Activated naive CD4-positive, alpha-beta T cell treated with anti-CD3 and anti-CD28 coated beads, Interleukin-2, amount 50 U/mL, for 72 hours (primary cell): ENCODE measurements at regions not wholly inside any gene's neighbourhood (a gene's known extent, or its start where the extent isn't known, plus 50 kb on each side); places are given as distances from the start of the nearest gene placed in this dataset.
"Not testable (repeated sequence)": the region's sequence is repeated elsewhere in the genome, so short reads cannot be mapped to it uniquely, and the experiment has no call there.

ENCODE experiments used
- ATAC-seq, 2 donors: fragments of 150-1000 bp; cut with Tn5 transposase; 2 replicates each; pipeline ENCODE4 v1.10.0; 2021; ENCODE audit warnings: mild to moderate bottlenecking in 2 of 2, moderate library complexity in 2 of 2
- DNase-seq, 2 donors: peaks; one replicate each; pipeline ENCODE4 v3.0.0; 2021 to 2022; ENCODE audit warnings: low spot score in 2 of 2
- H3K27ac Mint-ChIP-seq, 2 donors: one replicate each; pipeline ENCODE4 v1.8.0; 2022; ENCODE audit warnings: mild to moderate bottlenecking in 2 of 2, mixed read lengths in 2 of 2
- H3K36me3 Mint-ChIP-seq, 2 donors: one replicate each; pipeline ENCODE4 v1.8.0; 2022; ENCODE audit warnings: mixed read lengths in 2 of 2
- H3K9me3 Mint-ChIP-seq, 2 donors: one replicate each; pipeline ENCODE4 v1.8.0; 2022; ENCODE audit warnings: mixed read lengths in 2 of 2

DNA sequence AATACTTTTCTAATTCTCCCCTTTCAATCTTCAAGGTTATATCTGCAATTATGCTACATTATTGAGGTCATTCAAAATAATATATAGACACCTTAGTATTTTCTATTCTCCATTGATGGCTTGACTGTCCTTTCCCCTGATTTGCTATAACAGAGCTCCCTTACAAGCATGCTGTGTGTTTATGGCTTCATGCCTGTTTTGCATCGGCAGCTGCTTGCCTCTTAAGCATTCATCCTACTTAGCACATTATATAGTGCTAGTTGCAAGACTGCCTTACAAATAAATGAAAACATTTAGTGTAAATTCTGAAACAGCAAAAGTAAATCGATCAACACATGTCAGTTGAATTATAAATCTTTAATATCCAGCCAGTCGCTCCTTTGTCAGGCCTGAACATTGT, 476.2 kb upstream of the POU3F2 start:
- no peaks in the 10 kb centered on the region for H3K36me3 Mint-ChIP-seq
- no peak overlapping the region for H3K27ac Mint-ChIP-seq
- DNase-seq (no peak), ATAC-seq (no peak)
- peaks cover 5 to 6% of the 10 kb centered on the region in 2 donors for H3K9me3 Mint-ChIP-seq

DNA sequence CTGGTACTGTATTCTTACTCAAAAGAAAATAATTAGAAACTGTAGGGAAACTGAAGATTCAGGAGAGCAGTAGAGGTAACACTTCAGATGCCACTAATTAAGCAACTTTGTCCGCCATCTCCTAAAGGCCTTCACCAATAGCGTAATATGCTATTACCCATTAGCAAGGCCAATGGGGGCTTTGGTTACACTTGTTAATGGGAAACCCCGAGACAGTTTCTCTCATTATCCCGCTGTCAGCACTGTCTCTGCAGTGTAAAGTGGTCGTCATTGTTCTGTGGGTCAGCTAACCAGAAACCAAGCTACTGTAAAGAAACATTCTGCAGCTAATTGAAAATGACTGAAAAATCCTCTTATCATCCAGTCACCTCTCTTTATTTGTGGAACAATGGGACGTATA, 468.0 kb upstream of the POU3F2 start:
- ATAC-seq (no peak), DNase-seq (no peak)
- peaks cover 14 to 18% of the 10 kb centered on the region in 2 donors for H3K9me3 Mint-ChIP-seq
- no peak overlapping the region for H3K27ac Mint-ChIP-seq
- no peaks in the 10 kb centered on the region for H3K36me3 Mint-ChIP-seq

DNA sequence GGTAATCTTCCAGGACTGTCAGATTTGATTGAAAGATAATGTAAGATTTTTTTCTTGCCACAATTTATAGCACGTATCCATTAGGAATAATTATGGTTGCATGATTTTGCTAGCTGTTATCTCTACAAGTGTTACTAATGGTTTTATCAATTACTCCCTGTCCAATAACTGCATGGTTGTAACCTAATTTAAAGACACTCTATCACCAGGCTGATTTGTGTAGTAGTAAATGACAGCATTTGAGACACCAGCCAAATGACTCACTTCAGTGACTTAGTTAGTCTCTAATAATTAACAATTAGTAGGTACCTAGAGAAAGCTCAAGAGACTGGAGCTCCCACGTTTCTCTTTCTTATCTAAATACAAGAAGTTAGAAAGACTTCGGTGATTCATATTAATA, 453.8 kb upstream of the POU3F2 start:
- DNase-seq (no peak), ATAC-seq (no peak)
- H3K36me3 Mint-ChIP-seq, result no peaks in the 10 kb centered on the region
- H3K9me3 Mint-ChIP-seq, result peaks cover 4 to 12% of the 10 kb centered on the region in 2 donors
- H3K27ac Mint-ChIP-seq, result no peak overlapping the region

DNA sequence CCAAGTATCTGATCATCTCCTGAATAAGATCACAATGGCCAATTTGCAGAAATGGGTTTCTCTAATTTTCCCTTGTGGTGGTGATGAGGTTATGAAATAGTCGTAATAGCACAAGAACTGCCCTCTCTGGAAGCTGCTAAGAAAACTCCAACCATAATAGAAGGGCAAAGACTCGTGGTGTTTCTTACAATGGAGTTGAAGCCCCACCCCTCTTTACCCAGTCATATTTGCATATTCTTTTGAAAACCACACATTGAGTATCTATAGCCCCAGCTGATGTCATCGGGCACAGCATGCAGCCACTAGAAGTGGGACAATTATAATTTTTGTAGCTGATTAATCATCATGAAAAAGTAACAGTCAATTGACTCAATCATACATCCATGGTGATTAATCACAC, 452.1 kb upstream of the POU3F2 start:
- ATAC-seq (no peak), DNase-seq (no peak)
- Mint-ChIP-seq H3K9me3 (peaks cover 0 to 8% of the 10 kb centered on the region in 2 donors), H3K36me3 (no peaks in the 10 kb centered on the region), H3K27ac (no peak overlapping the region)

DNA sequence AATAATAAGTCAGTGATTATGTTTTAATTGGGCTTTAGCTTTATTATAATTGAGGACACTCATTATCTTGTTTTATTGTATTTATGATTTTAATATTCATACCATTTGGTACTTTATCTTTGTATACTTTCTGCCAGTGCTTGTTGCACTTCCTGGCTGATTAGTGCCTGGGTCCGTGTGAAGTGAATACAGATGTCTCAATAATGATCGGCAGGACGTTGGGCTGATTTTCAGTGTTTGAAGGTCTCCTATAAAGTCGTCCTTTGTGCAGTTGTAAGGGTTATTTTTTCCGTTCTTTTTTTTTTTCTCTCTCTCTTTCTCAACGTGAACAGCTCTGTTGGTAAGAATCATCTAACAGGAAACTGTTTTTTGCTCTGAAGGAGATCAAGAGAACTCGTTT, 450.0 kb upstream of the POU3F2 start:
- no peak for ATAC-seq
- H3K27ac Mint-ChIP-seq, result no peak overlapping the region
- no peak for DNase-seq
- no peaks in the 10 kb centered on the region for H3K9me3 Mint-ChIP-seq
- H3K36me3 Mint-ChIP-seq, result no peaks in the 10 kb centered on the region

DNA sequence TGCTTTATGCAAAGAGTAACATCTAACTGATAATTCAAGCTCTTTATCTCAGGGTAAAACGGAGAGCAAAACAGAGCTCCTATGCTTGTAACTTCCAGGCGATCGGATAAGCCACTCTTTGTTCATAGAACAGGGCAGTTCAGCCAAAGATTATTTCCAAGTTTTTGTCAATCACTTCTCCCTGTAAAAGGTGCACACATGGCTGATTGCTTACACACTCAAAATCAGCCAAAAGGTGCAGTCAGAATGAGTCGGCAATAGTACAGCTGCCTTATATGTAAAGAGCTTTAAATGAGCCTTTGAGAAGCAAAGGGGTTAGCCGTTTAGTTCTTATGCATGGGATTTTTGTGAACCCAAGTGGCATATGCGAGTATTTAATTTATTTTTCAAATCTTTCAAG, 449.6 kb upstream of the POU3F2 start:
- no peak for ATAC-seq
- no peaks in the 10 kb centered on the region for H3K36me3 Mint-ChIP-seq
- DNase-seq, result no peak
- no peak overlapping the region for H3K27ac Mint-ChIP-seq
- H3K9me3 Mint-ChIP-seq, result no peaks in the 10 kb centered on the region

DNA sequence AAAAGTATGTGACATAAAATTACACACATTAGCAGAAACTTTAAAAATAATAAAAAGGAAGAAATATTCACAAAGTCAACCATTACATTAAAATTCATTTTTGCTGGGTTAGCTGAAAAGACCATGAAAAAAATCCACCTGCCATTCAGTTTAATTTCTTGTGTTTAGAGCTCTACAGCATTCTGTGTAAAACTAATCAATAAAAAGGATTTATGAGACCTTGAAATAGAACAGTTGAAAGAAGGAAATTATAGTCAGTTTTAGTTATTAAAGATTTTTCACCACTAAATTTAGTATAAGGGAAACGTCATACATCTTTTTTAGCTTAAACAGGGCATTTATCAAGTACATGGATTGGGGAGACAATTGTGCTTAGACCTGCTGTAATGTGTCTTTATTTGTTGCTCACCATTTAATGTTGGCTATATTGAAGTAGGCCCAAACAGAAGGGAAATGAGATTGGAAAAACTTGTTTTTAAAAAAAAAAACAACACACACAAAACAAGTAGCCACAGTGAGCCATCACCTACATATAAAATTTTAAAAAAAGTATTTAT, 438.7 kb upstream of the POU3F2 start:
- H3K9me3 Mint-ChIP-seq, result peaks cover 8% of the 10 kb centered on the region in 2 donors
- no peak for ATAC-seq
- DNase-seq, result no peak
- H3K36me3 Mint-ChIP-seq, result no peaks in the 10 kb centered on the region
- H3K27ac Mint-ChIP-seq, result no peak overlapping the region

DNA sequence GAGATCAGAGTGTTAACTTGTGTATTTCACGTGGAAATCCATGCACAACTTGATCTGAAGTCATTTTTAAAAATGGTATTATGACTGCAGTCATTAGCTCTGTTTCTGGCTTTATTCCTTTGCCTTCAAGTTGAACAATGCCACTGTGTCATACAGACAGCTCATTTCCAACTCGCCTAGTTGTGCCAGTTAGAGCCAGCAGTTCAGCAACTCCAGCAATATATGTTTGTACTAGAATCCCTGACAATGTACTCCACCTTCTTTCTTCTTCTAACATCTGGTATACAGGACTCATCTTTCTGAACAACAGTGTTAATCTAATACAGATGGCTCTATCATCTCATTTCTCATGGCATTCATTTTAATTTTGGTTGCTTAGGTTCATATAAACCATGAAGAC, 418.3 kb upstream of the POU3F2 start:
- H3K9me3 Mint-ChIP-seq, result peaks cover 11 to 14% of the 10 kb centered on the region in 2 donors
- DNase-seq, result no peak
- H3K36me3 Mint-ChIP-seq, result peaks cover 0 to 7% of the 10 kb centered on the region in 2 donors
- no peak for ATAC-seq
- H3K27ac Mint-ChIP-seq, result no peak overlapping the region

DNA sequence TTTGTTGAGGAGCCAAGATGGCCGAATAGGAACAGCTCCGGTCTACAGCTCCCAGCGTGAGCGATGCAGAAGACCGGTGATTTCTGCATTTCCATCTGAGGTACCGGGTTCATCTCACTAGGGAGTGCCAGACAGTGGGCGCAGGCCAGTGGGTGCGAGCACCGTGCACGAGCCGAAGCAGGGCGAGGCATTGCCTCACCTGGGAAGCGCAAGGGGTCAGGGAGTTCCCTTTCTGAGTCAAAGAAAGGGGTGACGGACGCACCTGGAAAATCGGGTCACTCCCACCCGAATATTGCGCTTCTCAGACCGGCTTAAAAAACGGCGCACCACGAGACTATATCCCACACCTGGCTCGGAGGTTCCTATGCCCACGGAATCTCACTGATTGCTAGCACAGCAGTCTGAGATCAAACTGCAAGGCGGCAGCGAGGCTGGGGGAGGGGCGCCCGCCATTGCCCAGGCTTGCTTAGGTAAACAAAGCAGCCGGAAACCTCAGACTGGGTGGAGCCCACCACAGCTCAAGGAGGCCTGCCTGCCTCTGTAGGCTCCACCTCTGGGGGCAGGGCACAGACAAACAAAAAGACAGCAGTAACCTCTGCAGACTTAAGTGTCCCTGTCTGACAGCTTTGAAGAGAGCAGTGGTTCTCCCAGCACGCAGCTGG, 417.7 kb upstream of the POU3F2 start:
- ATAC-seq, H3K36me3 Mint-ChIP-seq, DNase-seq, H3K27ac Mint-ChIP-seq: not testable (repeated sequence)
- H3K9me3 Mint-ChIP-seq, result peaks cover 8 to 14% of the 10 kb centered on the region in 2 donors

DNA sequence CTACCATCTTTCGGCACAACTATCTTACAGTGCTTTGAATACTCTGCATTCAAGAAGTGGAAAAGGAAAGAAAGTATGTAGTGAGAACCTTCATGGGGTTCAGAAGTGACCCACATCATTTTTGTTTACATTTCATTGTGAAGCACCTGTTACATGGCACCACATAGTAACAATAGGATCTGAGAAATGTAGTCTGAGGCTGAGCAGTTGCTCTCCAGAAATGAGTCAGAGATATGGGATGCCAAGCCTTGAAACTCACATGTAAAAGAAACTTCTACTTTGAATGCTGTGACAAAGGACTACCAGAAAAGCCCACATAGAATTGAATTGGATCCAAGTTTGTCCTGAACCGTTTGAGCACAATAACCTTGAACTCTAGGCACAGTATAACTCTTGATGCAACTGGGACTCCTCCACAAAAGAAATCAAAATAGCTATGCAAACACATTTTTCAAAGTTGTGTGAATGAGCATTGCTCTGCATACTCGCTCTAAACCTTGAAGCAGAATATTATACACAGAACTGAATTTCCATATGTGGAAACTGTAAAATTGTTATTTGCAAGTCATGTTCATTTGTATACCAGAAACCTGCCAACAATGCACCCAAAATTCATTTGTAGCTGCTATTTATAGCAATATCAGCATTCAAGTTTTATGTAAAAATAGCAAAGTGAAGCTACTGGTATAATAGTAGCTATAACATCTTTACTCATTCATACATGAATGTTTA, 400.9 kb upstream of the POU3F2 start:
- peaks cover 22 to 27% of the 10 kb centered on the region in 2 donors for H3K9me3 Mint-ChIP-seq
- DNase-seq (no peak), ATAC-seq (no peak)
- no peak overlapping the region for H3K27ac Mint-ChIP-seq
- H3K36me3 Mint-ChIP-seq, result peaks cover 0 to 6% of the 10 kb centered on the region in 2 donors

DNA sequence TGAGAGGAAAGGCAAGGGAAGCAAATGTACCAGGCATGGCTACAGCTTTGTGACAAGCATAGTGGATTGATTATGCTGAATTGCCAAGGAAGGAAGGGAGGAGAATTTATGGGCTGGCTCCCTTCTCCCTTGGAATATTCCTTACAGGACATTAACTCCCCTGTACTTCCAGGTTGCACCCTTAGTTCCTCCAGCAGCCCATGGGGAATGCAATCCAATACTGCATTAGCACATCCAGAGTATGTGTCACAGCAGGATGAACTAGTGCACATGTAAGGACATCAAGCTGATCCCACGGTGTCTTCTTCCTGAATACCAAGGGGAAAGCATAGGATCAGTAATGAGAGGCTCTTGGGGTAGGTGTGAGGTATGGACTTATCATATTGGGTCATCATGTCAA, 390.7 kb upstream of the POU3F2 start:
- no peaks in the 10 kb centered on the region for H3K36me3 Mint-ChIP-seq
- no peak for ATAC-seq
- H3K27ac Mint-ChIP-seq, result no peak overlapping the region
- DNase-seq, result no peak
- peaks cover 6 to 17% of the 10 kb centered on the region in 2 donors for H3K9me3 Mint-ChIP-seq

DNA sequence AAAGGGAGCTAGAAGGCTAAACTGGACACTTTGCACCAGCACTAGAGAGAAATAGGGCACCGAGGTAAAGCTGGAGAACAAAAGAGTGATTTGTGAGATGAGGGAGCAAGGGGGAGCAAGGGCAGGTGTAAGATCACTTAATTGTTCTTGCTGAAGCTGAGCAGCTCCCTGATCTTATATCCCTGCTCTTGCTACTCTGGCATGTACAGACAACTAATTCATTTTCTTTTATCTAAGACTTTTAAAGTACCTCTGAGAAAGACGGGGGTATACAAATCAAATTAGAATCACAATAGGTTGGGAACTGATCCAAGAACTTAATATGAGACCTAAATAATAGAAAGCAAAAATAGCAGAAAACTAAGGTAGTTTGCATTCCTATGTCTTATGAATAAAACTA, 381.7 kb upstream of the POU3F2 start:
- H3K27ac Mint-ChIP-seq, result no peak overlapping the region
- no peaks in the 10 kb centered on the region for H3K36me3 Mint-ChIP-seq
- H3K9me3 Mint-ChIP-seq, result peaks cover 0 to 4% of the 10 kb centered on the region in 2 donors
- ATAC-seq (no peak), DNase-seq (no peak)

DNA sequence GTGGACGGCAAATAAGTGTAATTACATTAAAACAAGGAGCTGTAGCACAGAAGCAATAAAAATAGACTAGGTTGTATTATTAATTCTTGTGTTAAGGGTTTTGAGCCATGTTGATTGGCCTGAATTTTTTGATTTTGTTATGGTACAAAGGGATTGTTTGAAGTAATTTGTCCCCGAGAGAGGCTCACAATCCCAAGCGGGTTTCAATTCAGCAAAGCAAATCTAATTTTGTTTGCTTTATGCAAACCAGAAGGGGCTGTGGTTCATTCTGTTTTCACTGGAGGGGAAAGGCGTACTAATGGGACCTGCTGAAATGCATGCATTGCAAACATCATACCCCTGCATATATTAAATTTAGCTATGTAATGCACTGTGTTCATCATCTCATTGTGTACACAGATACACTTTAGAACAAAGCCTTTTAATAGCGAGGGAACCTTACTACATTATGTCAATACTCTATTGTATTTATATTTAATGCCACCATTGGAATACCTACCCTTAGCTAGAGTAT, 379.5 kb upstream of the POU3F2 start:
- peaks cover 0 to 2% of the 10 kb centered on the region in 2 donors for H3K9me3 Mint-ChIP-seq
- ATAC-seq, result no peak
- no peak for DNase-seq
- no peak overlapping the region for H3K27ac Mint-ChIP-seq
- no peaks in the 10 kb centered on the region for H3K36me3 Mint-ChIP-seq

DNA sequence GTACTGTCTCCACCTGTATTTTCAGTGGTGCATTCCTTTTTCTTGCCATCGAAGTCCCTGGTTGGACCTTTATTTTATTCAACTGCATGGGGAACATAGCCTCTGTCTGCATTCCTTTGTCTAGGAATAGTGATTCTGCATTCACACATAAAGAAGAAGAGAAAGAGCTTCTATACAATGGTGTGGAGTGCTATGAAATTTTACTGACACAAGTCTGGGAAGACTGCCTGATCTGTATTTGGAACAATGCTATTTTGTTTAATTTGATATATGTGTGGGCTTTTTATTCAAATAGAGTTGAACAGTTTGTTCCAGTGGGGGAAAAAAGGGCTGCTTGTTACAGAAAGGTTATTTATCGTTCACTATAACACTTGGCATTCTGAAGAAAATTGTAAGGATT, 375.7 kb upstream of the POU3F2 start:
- no peak for DNase-seq

DNA sequence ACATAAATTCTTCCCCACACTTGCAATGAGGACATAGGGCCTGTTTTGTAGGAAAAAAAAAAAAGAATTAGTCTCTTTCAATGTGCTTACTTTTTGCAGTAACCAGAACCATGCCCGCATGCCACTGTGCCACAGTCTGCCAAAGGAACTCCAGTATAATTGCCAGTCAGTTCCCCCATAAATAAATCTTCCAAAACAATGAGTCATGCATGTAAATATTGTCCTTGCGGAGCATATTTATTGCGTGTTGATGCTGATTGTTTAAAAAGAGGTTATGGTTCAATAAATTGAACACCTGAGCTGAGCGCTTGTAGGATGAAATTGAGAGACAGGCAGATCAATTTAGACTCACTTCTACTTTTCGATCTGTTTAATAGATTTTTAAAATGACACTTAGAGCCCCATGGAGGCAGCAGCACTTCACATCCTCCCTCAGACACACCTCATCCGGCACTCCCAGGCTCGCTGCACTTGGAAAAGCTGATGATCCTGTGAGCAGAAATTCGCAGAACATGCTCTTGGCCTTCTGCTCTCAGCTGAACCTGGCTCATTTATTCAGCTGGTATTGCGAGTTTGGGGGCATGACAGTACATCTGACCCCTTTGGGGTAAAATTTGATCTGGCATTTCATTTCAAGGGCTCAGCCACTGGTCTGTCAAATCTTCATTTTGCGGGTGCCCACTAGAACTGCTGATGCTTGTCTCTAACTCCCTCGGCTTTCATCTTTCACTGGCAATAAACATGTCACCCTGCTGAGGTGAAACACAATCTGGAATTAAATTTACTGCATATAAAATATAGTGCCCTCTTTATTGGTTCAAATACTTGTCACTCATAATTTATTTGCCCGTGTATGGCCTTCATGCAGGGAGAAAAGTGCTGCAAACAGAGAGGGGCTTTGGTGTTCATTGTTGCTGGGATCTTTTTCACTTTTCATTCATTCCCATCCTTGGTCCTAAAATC, 371.1 kb upstream of the POU3F2 start:
- Mint-ChIP-seq H3K36me3 (no peaks in the 10 kb centered on the region), H3K27ac (no peak overlapping the region), H3K9me3 (peaks cover 0 to 7% of the 10 kb centered on the region in 2 donors)
- ATAC-seq (no peak), DNase-seq (no peak)

More for the DNA sequence above, 375.7 kb upstream of the POU3F2 start:
- Mint-ChIP-seq H3K9me3 (peaks cover 0 to 7% of the 10 kb centered on the region in 2 donors), H3K36me3 (no peaks in the 10 kb centered on the region), H3K27ac (no peak overlapping the region)
- ATAC-seq, result no peak

DNA sequence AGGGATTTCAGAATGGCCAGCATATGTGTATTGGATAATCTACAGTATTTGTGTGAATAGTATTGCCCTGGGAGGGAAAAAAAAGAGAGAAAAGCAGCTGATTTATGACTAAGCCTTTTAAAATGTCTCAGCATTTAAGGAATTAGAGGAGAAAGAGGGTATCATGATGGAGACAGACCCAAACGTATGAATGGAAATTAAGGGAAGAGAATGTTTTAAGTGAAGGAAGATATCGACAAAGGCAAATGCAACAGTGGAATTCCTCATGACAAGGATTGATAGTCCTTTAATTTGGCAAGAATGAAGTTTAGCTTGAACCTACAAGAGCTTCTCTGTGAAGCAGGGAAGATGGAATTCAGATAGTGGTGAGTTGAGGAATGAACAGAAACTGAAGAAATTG, 367.3 kb upstream of the POU3F2 start:
- Mint-ChIP-seq H3K9me3 (peaks cover 7 to 10% of the 10 kb centered on the region in 2 donors), H3K27ac (no peak overlapping the region), H3K36me3 (peaks cover 0 to 10% of the 10 kb centered on the region in 2 donors)
- ATAC-seq (no peak), DNase-seq (no peak)
